ENCODE measurements at regions not wholly inside any gene's neighbourhood (a gene's known extent, or its start where the extent isn't known, plus 50 kb on each side); places are given as distances from the start of the nearest gene placed in this dataset.

GRCh38 chr13:37947419-37948140 is 78.0 kb upstream of the TRPC4 start:
- no peak overlapping the region for H3K4me2 ChIP-seq
- no peaks in the 10 kb centered on the region for H3F3A ChIP-seq (replicated peaks; ENCODE audit: low read depth)
- no peaks in the 10 kb centered on the region for H3K9me3 Mint-ChIP-seq
- ATAC-seq (no peak), DNase-seq (ENCODE audit: low spot score) (no peak)
- H3K27me3 Mint-ChIP-seq (ENCODE audit: insufficient read depth, low read depth, poor library complexity), result peaks cover 2% of the 10 kb centered on the region
- H3K4me3 Mint-ChIP-seq, result no peak overlapping the region
- H3K4me3 ChIP-seq, result no peak overlapping the region
- H3K79me2 ChIP-seq (replicated peaks; ENCODE audit: insufficient read depth), result no peaks in the 10 kb centered on the region
- H3K27me3 ChIP-seq (ENCODE audit: insufficient read depth), result no peaks in the 10 kb centered on the region
- H4K20me1 ChIP-seq (replicated peaks; ENCODE audit: insufficient read depth), result no peaks in the 10 kb centered on the region
- no peaks in the 10 kb centered on the region for H3K36me3 Mint-ChIP-seq (ENCODE audit: low read depth)
- TF ChIP-seq STAT1 (IDR thresholded peaks at IDR 0.05; ENCODE audit: unreplicated experiment), result no peak
- no peak for TF ChIP-seq ZNF331 (CRISPR knock-in tag; IDR thresholded peaks at IDR 0.05; ENCODE audit: low read depth)
- TF ChIP-seq CTCF (conservative IDR thresholded peaks at IDR 0.05; ENCODE audit: low read depth in 2 of 2), result no peak
- TF ChIP-seq REST (IDR thresholded peaks at IDR 0.05; ENCODE audit: unreplicated experiment), result no peak
- TF ChIP-seq POLR2AphosphoS5 (IDR thresholded peaks at IDR 0.05; ENCODE audit: low read depth), result no peak
- no peak for TF ChIP-seq EZH2phosphoT487 (IDR thresholded peaks at IDR 0.05; ENCODE audit: unreplicated experiment)
- no peak for TF ChIP-seq ZNF114 (CRISPR knock-in tag; IDR thresholded peaks at IDR 0.05)
- no peak for TF ChIP-seq EZH2 (IDR thresholded peaks at IDR 0.05; ENCODE audit: low read depth, unreplicated experiment)
- TF ChIP-seq CREB1 (CRISPR knock-in tag; IDR thresholded peaks at IDR 0.05; ENCODE audit: low read depth), result no peak
- TF ChIP-seq ETS1 (IDR thresholded peaks at IDR 0.05), result no peak
- TF ChIP-seq NANOG (IDR thresholded peaks at IDR 0.05; ENCODE audit: borderline replicate concordance), result no peak
- no peak for TF ChIP-seq JUNB (IDR thresholded peaks at IDR 0.05; ENCODE audit: unreplicated experiment)
- TF ChIP-seq ZNF462 (CRISPR knock-in tag; IDR thresholded peaks at IDR 0.05), result no peak
- H3K27ac Mint-ChIP-seq, result no peak overlapping the region
- H3K9me2 ChIP-seq (ENCODE audit: insufficient read depth), result no peaks in the 10 kb centered on the region
- H3K36me3 ChIP-seq (ENCODE audit: insufficient read depth), result no peaks in the 10 kb centered on the region
- no peak overlapping the region for H3K27ac ChIP-seq (ENCODE audit: low read depth)
- H3K4me1 Mint-ChIP-seq, result no peaks in the 10 kb centered on the region; the same call in 2 of the 3 replicates
- H3K4me1 ChIP-seq (ENCODE audit: insufficient read depth), result no peaks in the 10 kb centered on the region
- H2AFZ ChIP-seq, result no peak overlapping the region
